Body of pancreas (tissue), 4 donors: ENCODE measurements at regions not wholly inside any gene's neighbourhood (a gene's known extent, or its start where the extent isn't known, plus 50 kb on each side); places are given as distances from the start of the nearest gene placed in this dataset.

ENCODE experiments used
- CTCF ChIP-seq, 7 experiments: fragments of 450-650 bp in 4 of 7; fragments of 200-600 bp in 3 of 7; sonication (generic) in 3 of 7; IDR thresholded peaks; one replicate each; pipeline ENCODE4 v1.5.1; 2016 to 2019; ENCODE audit warnings: antibody characterized with exemption in 7 of 7
- POLR2A ChIP-seq, 3 donors: fragments of 450-650 bp; IDR thresholded peaks; one replicate each; pipeline ENCODE4 v1.6.1; 2016; ENCODE audit warnings: antibody characterized with exemption in 3 of 3, mild to moderate bottlenecking in 2 of 3

GRCh38 chrX:95063554-95063953 is 1389.5 kb downstream of the FAM133A start:
- TF ChIP-seq CTCF (IDR thresholded peaks at IDR 0.05) (no peak), POLR2A (IDR thresholded peaks at IDR 0.05) (no peak)
